ENCODE measurements at regions not wholly inside any gene's neighbourhood (a gene's known extent, or its start where the extent isn't known, plus 50 kb on each side); places are given as distances from the start of the nearest gene placed in this dataset.

- Histone ChIP-seq H3K4me1 (no peaks in the 10 kb centered on the region), H3K4me3 (no peak overlapping the region), H3K36me3 (no peaks in the 10 kb centered on the region), H3K27ac (no peak overlapping the region), H3K9me3 (no peaks in the 10 kb centered on the region), H3K27me3 (peaks cover 49% of the 10 kb centered on the region)
- intact Hi-C loops (cut with DNase I; ENCODE audit: low total_unique reads), result no loop called here
- no peak for DNase-seq
- in situ Hi-C loops (cut with MboI; ENCODE audit: low pct_ligation_motif_present in 1 of 4, low pct_unique_long_range_greater_than_20kb in 1 of 4, low sequenced_read_pairs in 3 of 4), result no loop called here
- TF ChIP-seq POLR2AphosphoS5 (IDR thresholded peaks at IDR 0.05), result no peak
- TF ChIP-seq EP300 (IDR thresholded peaks at IDR 0.05; ENCODE audit: low read depth), result no peak
- no peak for TF ChIP-seq CTCF (IDR thresholded peaks at IDR 0.05)
- no peak for TF ChIP-seq POLR2A (IDR thresholded peaks at IDR 0.05)
- WGBS, 2 donors (ENCODE audit: low coverage in 1 of 2), result 34 to 66% methylated on average over 2 to 21 of the region's 21 CpGs
Observed at GRCh38 chr1:11355559-11356475, 82.8 kb downstream of the UBIAD1 start.

GRCh38 chr1:11357276-11357675 lies 84.3 kb downstream of the UBIAD1 start:
- in situ Hi-C loops (cut with MboI; ENCODE audit: low pct_ligation_motif_present in 1 of 4, low pct_unique_long_range_greater_than_20kb in 1 of 4, low sequenced_read_pairs in 3 of 4) (no loop called here), intact Hi-C loops (cut with DNase I; ENCODE audit: low total_unique reads) (no loop called here)
- DNase-seq, result no peak
- Histone ChIP-seq H3K27me3 (peaks cover 49% of the 10 kb centered on the region), H3K4me1 (no peaks in the 10 kb centered on the region), H3K9me3 (no peaks in the 10 kb centered on the region), H3K4me3 (no peak overlapping the region), H3K27ac (no peak overlapping the region), H3K36me3 (no peaks in the 10 kb centered on the region)
- 72% methylated on average over 15 of the region's 15 CpGs; no CpG with 5 or more reads in 1 of the 2 donors for WGBS, 2 donors (ENCODE audit: low coverage in 1 of 2)
- TF ChIP-seq EP300 (IDR thresholded peaks at IDR 0.05; ENCODE audit: low read depth), result no peak
- TF ChIP-seq POLR2A (IDR thresholded peaks at IDR 0.05), result no peak
- no peak for TF ChIP-seq CTCF (IDR thresholded peaks at IDR 0.05)
- TF ChIP-seq POLR2AphosphoS5 (IDR thresholded peaks at IDR 0.05), result no peak

GRCh38 chr1:11358984-11359383 lies 86.0 kb downstream of the UBIAD1 start:
- H3K9me3 ChIP-seq, result no peaks in the 10 kb centered on the region
- TF ChIP-seq POLR2AphosphoS5 (IDR thresholded peaks at IDR 0.05) (no peak), CTCF (IDR thresholded peaks at IDR 0.05) (no peak), POLR2A (IDR thresholded peaks at IDR 0.05) (no peak), EP300 (IDR thresholded peaks at IDR 0.05; ENCODE audit: low read depth) (no peak)
- H3K27me3 ChIP-seq, result peaks cover 43% of the 10 kb centered on the region
- H3K27ac ChIP-seq, result no peak overlapping the region
- H3K4me3 ChIP-seq, result no peak overlapping the region
- 62% methylated on average over 6 of the region's 6 CpGs; no CpG with 5 or more reads in 1 of the 2 donors for WGBS, 2 donors (ENCODE audit: low coverage in 1 of 2)
- no peaks in the 10 kb centered on the region for H3K36me3 ChIP-seq
- in situ Hi-C loops (cut with MboI; ENCODE audit: low pct_ligation_motif_present in 1 of 4, low pct_unique_long_range_greater_than_20kb in 1 of 4, low sequenced_read_pairs in 3 of 4), result no loop called here
- no peaks in the 10 kb centered on the region for H3K4me1 ChIP-seq
- DNase-seq, result no peak
- intact Hi-C loops (cut with DNase I; ENCODE audit: low total_unique reads), result no loop called here

GRCh38 chr1:11362547-11363021 lies 89.6 kb downstream of the UBIAD1 start:
- no peak for DNase-seq
- H3K9me3 ChIP-seq, result no peaks in the 10 kb centered on the region
- no peak overlapping the region for H3K4me3 ChIP-seq
- in situ Hi-C loops (cut with MboI; ENCODE audit: low pct_ligation_motif_present in 1 of 4, low pct_unique_long_range_greater_than_20kb in 1 of 4, low sequenced_read_pairs in 3 of 4), result no loop called here
- peaks cover 14% of the 10 kb centered on the region for H3K27me3 ChIP-seq
- no peak overlapping the region for H3K27ac ChIP-seq
- no peaks in the 10 kb centered on the region for H3K36me3 ChIP-seq
- intact Hi-C loops (cut with DNase I; ENCODE audit: low total_unique reads), result no loop called here
- TF ChIP-seq POLR2A (IDR thresholded peaks at IDR 0.05) (no peak), POLR2AphosphoS5 (IDR thresholded peaks at IDR 0.05) (no peak), CTCF (IDR thresholded peaks at IDR 0.05) (no peak), EP300 (IDR thresholded peaks at IDR 0.05; ENCODE audit: low read depth) (no peak)
- no peaks in the 10 kb centered on the region for H3K4me1 ChIP-seq
- WGBS, 2 donors (ENCODE audit: low coverage in 1 of 2), result 49 to 64% methylated on average over 5 to 16 of the region's 16 CpGs

Data from transverse colon (tissue), 4 donors.